OCI-M2 (cell line): ENCODE measurements at regions not wholly inside any gene's neighbourhood (a gene's known extent, or its start where the extent isn't known, plus 50 kb on each side); places are given as distances from the start of the nearest gene placed in this dataset.

Source experiments
- DNase-seq: peaks from one replicate; lab custom pipeline; 2025; ENCODE audit not compliant: unreplicated experiment; lab: John Stamatoyannopoulos, UW

DNA sequence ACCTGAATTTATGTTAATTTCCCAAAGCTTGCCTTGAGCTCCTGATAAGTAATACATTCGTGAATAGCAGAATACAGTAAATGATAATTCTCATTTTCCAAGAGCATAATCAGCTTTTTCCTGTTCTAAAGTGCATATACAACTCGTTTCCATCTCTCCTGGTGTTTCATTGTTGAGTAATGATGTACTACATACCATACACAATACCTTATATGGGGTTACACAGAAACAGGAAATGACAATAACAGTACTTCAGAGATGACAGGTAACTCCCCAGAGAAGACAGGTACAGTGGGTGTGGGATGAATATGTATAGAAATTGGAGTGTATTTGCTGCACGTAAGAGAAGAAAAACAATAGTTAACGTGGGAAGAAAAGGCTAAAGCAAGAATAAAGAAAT lies 287.1 kb downstream of the TENT4A start:
- no peak for DNase-seq

GRCh38 chr5:7010591-7010990 lies 297.4 kb downstream of the TENT4A start:
- no peak for DNase-seq

GRCh38 chr5:7012057-7012456 lies 298.8 kb downstream of the TENT4A start:
- no peak for DNase-seq

DNA sequence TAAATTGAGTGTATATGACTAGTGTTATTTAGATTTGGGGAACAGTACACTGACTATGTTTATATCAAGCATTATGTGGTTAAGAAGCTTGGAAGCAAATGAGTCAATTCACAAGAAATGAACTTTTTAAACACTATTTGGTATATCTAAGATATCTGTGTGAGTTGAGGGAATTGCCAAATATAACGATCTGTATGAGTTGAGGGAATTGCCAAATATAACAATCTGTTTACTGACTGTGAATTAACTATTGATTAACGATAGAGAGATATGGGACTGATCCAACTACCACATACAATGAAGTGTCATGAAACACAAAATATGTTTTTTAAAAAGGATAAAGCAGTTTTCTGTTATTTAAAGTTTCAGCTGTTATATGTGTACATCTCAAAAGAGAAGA lies 301.4 kb downstream of the TENT4A start:
- DNase-seq: no peak

- DNase-seq: no peak
Measured at GRCh38 chr5:7015586-7016256, 302.5 kb downstream of the TENT4A start.

- no peak for DNase-seq
Measured at GRCh38 chr5:7016999-7017747, 303.9 kb downstream of the TENT4A start.

GRCh38 chr5:7018198-7018597 lies 305.0 kb downstream of the TENT4A start:
- DNase-seq: no peak

DNA sequence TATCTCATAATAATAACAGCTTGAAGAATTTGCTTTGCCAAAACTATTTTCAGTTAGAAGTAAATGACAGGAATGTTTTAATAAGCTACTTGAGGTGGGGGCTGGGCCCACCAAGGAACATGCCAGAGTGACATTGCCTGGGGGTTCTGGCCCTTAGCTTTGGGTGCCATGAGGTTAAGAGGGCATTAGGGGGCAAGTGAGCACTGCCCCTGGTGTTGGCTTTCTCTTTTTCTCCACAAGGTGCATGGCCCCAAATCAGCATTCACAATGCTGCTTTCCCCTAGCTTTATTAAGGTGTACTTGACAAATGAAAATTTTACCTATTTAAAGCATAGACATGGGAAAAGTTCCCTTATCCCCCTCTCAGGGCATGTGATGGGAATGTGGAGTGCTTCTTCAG lies 305.4 kb downstream of the TENT4A start:
- no peak for DNase-seq

DNA sequence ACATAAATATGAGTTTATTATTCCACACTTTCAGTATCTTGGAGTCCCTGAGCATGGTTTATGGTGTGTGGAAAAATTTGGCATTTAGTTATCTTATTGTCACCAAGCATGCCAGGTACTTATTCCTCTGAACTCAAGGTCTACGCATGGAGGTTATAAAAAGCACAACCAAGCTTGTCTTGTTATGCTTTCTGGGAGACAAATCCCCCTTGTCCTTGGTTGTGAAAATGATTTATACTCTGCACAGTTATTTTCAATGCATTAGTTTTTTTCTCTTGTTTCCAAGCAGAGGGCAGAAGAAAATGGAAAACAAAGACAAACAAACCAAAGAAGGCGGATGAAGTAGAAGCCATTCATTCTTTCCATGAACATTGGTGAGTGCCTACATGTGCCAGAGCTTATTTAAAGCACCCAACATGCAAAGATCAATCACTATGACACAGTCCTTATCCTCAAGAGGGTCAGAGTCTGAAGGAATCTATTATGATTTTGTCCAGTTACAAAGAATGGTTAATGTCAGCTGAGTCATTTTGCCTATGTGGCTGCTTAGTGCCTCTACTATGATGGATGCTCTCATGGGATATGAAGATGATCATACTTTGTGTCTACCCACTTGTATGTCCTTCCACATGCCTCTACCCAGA lies 323.1 kb downstream of the TENT4A start:
- DNase-seq: no peak

- no peak for DNase-seq
Measured at GRCh38 chr5:7039074-7039473, 325.8 kb downstream of the TENT4A start.

GRCh38 chr5:7040111-7040510 lies 326.9 kb downstream of the TENT4A start:
- DNase-seq: no peak

DNA sequence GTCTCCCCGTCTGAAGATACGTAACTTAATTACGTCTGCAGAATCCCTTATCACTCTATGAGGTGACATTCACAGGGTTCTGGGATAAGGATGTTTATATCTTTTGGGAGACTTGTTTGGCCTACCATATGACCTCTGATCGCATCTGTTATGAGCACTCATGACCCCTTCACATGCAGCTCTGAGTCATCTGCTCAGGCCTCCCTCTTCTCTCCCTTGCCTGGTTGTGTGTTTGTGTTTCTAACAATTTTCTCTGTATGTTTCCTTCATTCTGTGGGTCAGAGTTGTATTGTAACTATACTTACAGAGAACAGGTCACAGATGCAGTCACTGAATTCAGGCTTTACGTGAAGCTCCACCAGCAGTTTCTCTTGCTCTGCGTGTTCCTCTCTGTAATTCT lies 330.6 kb downstream of the TENT4A start:
- no peak for DNase-seq

GRCh38 chr5:7047511-7048261 lies 334.5 kb downstream of the TENT4A start:
- DNase-seq: no peak

DNA sequence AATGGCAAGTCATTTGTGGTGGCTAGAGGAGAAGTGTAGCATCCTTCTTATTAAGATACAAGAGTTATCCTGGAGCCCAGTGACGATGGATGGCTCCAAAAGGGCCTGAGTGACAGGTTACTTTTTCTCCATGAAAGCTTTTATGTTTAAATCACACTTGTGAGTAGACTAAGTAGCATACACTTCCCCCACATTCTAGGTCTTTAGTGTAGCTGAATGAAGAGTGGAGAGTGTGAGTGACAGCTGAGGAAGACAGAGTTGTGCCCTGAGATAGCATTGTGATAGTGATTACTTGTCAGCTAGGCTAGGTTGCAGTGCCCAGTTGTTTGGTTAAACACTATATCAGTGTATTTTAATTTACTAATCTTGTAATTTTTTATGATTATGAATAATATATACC lies 337.8 kb downstream of the TENT4A start:
- no peak for DNase-seq

GRCh38 chr5:7053125-7053524 lies 339.9 kb downstream of the TENT4A start:
- DNase-seq: no peak

GRCh38 chr5:7053528-7054209 lies 340.4 kb downstream of the TENT4A start:
- DNase-seq: no peak

GRCh38 chr5:7066471-7067235 lies 329.3 kb upstream of the ADCY2 start:
- DNase-seq: no peak

GRCh38 chr5:7068156-7068555 lies 327.8 kb upstream of the ADCY2 start:
- no peak for DNase-seq

- DNase-seq: no peak
Measured at GRCh38 chr5:7068899-7069298, 327.0 kb upstream of the ADCY2 start.

DNA sequence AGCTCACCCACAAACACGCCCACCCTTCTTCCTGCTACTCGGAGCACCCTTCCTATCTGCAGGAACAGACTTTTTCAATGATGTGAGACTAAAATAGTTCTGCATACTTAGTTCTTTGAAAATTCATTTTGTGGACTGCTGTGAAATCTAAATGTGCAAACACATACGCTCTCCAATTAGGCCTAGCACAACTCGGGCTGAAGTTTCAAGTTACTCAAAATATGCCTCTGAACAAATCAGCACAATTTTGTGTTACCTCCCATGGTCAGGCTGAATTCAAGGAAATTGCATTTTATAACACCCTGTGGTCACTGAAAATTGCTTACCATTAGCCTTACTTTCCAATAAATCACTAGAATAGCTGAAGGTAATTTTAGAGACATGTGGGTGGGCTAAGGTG lies 323.8 kb upstream of the ADCY2 start:
- no peak for DNase-seq
